Panc1 (cell line): ENCODE measurements at regions not wholly inside any gene's neighbourhood (a gene's known extent, or its start where the extent isn't known, plus 50 kb on each side); places are given as distances from the start of the nearest gene placed in this dataset.

Experiments
- ATAC-seq: fragments of 200-7000 bp; cut with Tn5 transposase; 2 replicates; pipeline ENCODE4 v1.9.1; 2020; ENCODE audit warnings: mild to moderate bottlenecking, moderate library complexity
- BruUV-seq: library from RNA; stranded (reverse); fragments of 400-500 nt; replicated peaks from 2 replicates; lab custom pipeline; 2021; lab: Mats Ljungman, UMichigan
- CTCF ChIA-PET: fragments of 300-600 bp; sonication (Branson Sonifier 250); formaldehyde crosslinking; loops from one replicate; lab custom pipeline; 2022; ENCODE audit warnings: antibody characterized with exemption; lab: Charles Lee
- POLR2A ChIA-PET: fragments of 300-600 bp; sonication (Branson Sonifier 250); formaldehyde crosslinking; loops from one replicate; lab custom pipeline; 2022; ENCODE audit warnings: antibody characterized with exemption; lab: Charles Lee
- DNase-seq: peaks from one replicate; pipeline ENCODE4 v3.0.0-alpha.2; 2010; ENCODE audit warnings: low read depth, low spot score
- H3K27ac ChIP-seq: 2 replicates; pipeline ENCODE4 v1.5.1; 2011; ENCODE audit warnings: mild to moderate bottlenecking, low read length, inconsistent platforms
- H3K27me3 ChIP-seq: fragments of 200-500 bp; sonication (Bioruptor generic); 2 replicates; pipeline ENCODE4 v1.6.0; 2014; ENCODE audit warnings: low read length, inconsistent platforms; ENCODE audit not compliant: control insufficient read depth, insufficient read depth
- H3K36me3 ChIP-seq: fragments of 200-500 bp; sonication (Bioruptor generic); 2 replicates; pipeline ENCODE4 v1.5.1; 2014; ENCODE audit warnings: inconsistent platforms, mild to moderate bottlenecking, low read length, moderate library complexity; ENCODE audit not compliant: control insufficient read depth, insufficient read depth
- H3K4me1 ChIP-seq: 2 replicates; pipeline ENCODE4 v1.5.1; 2011; ENCODE audit warnings: inconsistent platforms, mild to moderate bottlenecking, low read length, moderate library complexity; ENCODE audit not compliant: control insufficient read depth, insufficient read depth
- H3K4me3 ChIP-seq, 2 experiments: 2 replicates each; pipeline ENCODE4 v1.5.1; 2011 to 2012; ENCODE audit warnings: low read depth in 2 of 2, low read length in 2 of 2, mild to moderate bottlenecking in 2 of 2, inconsistent platforms in 1 of 2, moderate library complexity in 1 of 2
- H3K9me3 ChIP-seq: fragments of 200-500 bp; sonication (Bioruptor generic); 2 replicates; pipeline ENCODE4 v1.5.1; 2014; ENCODE audit warnings: low read depth, mild to moderate bottlenecking, inconsistent platforms, low read length, moderate library complexity; ENCODE audit not compliant: control insufficient read depth, insufficient read depth
- POLR2AphosphoS5 ChIP-seq: IDR thresholded peaks from 2 replicates; pipeline ENCODE4 v1.6.1; 2012; ENCODE audit warnings: mild to moderate bottlenecking, low read depth, low read length, moderate library complexity
- REST ChIP-seq, 2 experiments: IDR thresholded peaks; 2 replicates each; pipeline ENCODE4 v1.6.1; 2011 to 2012; ENCODE audit warnings: low read depth in 2 of 2, control low read depth in 1 of 2, low read length in 1 of 2, mild to moderate bottlenecking in 1 of 2, moderate library complexity in 1 of 2; ENCODE audit not compliant: insufficient read depth in 1 of 2
- SIN3A ChIP-seq: IDR thresholded peaks from 2 replicates; pipeline ENCODE4 v1.6.1; 2012; ENCODE audit warnings: low read depth, mild to moderate bottlenecking, low read length, moderate library complexity, borderline replicate concordance; ENCODE audit not compliant: insufficient read depth
- TCF7L2 ChIP-seq: IDR thresholded peaks from 2 replicates; pipeline ENCODE4 v1.6.1; 2011; ENCODE audit warnings: mild to moderate bottlenecking, low read depth, low read length, inconsistent platforms
- in situ Hi-C: cut with HindIII; loops from 2 replicates; pipeline ENCODE4 v1.10.0; 2016; ENCODE audit warnings: low sequenced_read_pairs, low pct_unique_long_range_greater_than_20kb
- intact Hi-C: fragments of 100-400 bp; cut with micrococcal nuclease; formaldehyde crosslinking; loops from one replicate; pipeline ENCODE4 v1.10.0; 2022; ENCODE audit not compliant: unreplicated experiment
- TF ChIP-seq, protein P1 (sequence below): fragments of 450-650 bp; IDR thresholded peaks from 2 replicates; pipeline ENCODE4 v1.5.1; 2017; ENCODE audit warnings: mild to moderate bottlenecking

DNA sequence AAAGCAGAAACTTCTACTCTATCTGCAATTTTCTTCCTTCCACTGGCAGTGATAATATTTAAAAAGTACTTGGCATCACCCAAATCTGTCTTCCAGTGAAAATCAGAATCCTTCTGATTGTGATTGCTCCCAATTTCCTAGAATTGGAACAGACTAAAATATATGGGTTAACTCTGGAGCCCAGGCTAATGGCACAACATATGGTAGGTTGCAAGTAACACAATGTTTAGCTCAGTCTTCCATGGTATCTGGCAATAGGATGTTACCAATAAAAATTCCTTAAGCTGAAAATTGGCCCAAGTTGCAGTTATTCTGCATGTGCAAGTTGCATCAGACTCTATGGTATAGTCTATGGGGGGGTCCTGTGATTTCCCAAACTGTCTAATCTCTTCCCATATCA lies 273.5 kb upstream of the ADAMTS9 start:
- ChIA-PET CTCF (no interaction called here), POLR2A (no interaction called here)
- H3K4me1 ChIP-seq: no peaks in the 10 kb centered on the region
- H3K9me3 ChIP-seq: no peaks in the 10 kb centered on the region
- H3K4me3 ChIP-seq: no peak overlapping the region
- H3K27ac ChIP-seq: no peak overlapping the region
- H3K36me3 ChIP-seq: no peaks in the 10 kb centered on the region
- no peak for ATAC-seq
- H3K27me3 ChIP-seq: no peaks in the 10 kb centered on the region
- intact Hi-C loops: no loop called here
- DNase-seq: no peak
- in situ Hi-C loops: no loop called here
- BruUV-seq: no TSS peak
- TF ChIP-seq, protein P1, sequence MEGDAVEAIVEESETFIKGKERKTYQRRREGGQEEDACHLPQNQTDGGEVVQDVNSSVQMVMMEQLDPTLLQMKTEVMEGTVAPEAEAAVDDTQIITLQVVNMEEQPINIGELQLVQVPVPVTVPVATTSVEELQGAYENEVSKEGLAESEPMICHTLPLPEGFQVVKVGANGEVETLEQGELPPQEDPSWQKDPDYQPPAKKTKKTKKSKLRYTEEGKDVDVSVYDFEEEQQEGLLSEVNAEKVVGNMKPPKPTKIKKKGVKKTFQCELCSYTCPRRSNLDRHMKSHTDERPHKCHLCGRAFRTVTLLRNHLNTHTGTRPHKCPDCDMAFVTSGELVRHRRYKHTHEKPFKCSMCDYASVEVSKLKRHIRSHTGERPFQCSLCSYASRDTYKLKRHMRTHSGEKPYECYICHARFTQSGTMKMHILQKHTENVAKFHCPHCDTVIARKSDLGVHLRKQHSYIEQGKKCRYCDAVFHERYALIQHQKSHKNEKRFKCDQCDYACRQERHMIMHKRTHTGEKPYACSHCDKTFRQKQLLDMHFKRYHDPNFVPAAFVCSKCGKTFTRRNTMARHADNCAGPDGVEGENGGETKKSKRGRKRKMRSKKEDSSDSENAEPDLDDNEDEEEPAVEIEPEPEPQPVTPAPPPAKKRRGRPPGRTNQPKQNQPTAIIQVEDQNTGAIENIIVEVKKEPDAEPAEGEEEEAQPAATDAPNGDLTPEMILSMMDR: no peak
- TF ChIP-seq SIN3A (no peak), POLR2AphosphoS5 (no peak), REST (IDR thresholded peaks at IDR 0.05; ENCODE audit: insufficient read depth in 1 of 2, low read depth in 2 of 2, low read length in 1 of 2) (no peak), TCF7L2 (no peak)

DNA sequence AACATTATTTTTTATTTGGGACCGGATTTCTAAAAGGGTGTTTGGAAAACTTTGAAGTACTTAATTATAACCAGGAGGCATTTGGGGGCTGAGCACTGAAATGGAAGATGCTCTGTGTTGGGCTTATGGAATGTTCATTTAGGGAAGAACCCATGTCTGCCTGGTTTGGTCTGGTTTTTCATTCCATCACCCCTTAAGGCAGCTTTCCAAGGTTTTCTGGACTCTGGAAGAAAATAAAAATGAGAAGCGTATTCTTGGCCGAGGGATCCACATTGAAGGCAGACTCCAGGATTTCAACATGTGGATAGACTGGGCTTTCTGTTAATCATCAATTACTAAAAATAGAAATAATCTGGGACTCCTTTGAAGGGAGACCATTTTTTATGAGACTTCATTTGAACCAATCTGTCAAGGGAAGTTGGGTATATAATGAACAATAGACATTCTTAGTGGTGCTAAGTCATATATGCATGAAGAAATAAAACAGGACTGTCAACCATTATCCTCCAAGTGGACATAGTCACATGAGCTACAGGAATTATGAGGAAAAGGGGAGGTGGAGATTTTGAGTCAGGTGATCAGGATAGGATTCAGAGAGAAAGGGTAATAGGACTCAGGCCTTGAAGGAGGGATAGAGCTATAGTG lies 270.5 kb upstream of the ADAMTS9 start:
- Histone ChIP-seq H3K4me1 (no peaks in the 10 kb centered on the region), H3K4me3 (no peak overlapping the region), H3K36me3 (no peaks in the 10 kb centered on the region), H3K27ac (no peak overlapping the region), H3K9me3 (no peaks in the 10 kb centered on the region), H3K27me3 (no peaks in the 10 kb centered on the region)
- POLR2A ChIA-PET: no interaction called here
- BruUV-seq: no TSS peak
- no peak for ATAC-seq
- in situ Hi-C loops (no loop called here), intact Hi-C loops (no loop called here)
- CTCF ChIA-PET: no interaction called here
- TF ChIP-seq POLR2AphosphoS5 (no peak), SIN3A (no peak), TCF7L2 (no peak), REST (IDR thresholded peaks at IDR 0.05; ENCODE audit: insufficient read depth in 1 of 2, low read depth in 2 of 2, low read length in 1 of 2) (no peak)
- TF ChIP-seq, protein P1: no peak
- DNase-seq: no peak
